DOHH2 (cell line): ENCODE measurements at regions not wholly inside any gene's neighbourhood (a gene's known extent, or its start where the extent isn't known, plus 50 kb on each side); places are given as distances from the start of the nearest gene placed in this dataset.

Experiments used
- H3F3A ChIP-seq: fragments of 200-600 bp; sonication (generic), shearing (Covaris generic); 2 replicates; pipeline ENCODE4 v1.6.0; 2016; ENCODE audit warnings: antibody characterized with exemption, mild to moderate bottlenecking; ENCODE audit not compliant: control insufficient read depth, insufficient read depth
- H3K27ac ChIP-seq: fragments of 200-600 bp; sonication (generic); 2 replicates; pipeline ENCODE4 v1.5.1; 2014; ENCODE audit warnings: low read depth, mild to moderate bottlenecking, low read length, moderate library complexity
- H3K27me3 ChIP-seq: fragments of 200-600 bp; sonication (generic); 2 replicates; pipeline ENCODE4 v1.6.1; 2014; ENCODE audit warnings: mild to moderate bottlenecking, low read length, mixed read lengths; ENCODE audit not compliant: control insufficient read depth
- H3K36me3 ChIP-seq: fragments of 200-600 bp; sonication (generic); 2 replicates; pipeline ENCODE4 v1.6.1; 2014; ENCODE audit warnings: mild to moderate bottlenecking, low read length, moderate library complexity, mixed read lengths; ENCODE audit not compliant: control insufficient read depth
- H3K4me1 ChIP-seq: fragments of 200-600 bp; sonication (generic); 2 replicates; pipeline ENCODE4 v1.6.1; 2014; ENCODE audit warnings: mild to moderate bottlenecking, low read length, mixed read lengths; ENCODE audit not compliant: control insufficient read depth
- H3K4me2 ChIP-seq: fragments of 200-600 bp; sonication (generic); 2 replicates; pipeline ENCODE4 v1.6.0; 2014; ENCODE audit warnings: mild to moderate bottlenecking, low read length, moderate library complexity
- H3K4me3 ChIP-seq: fragments of 200-600 bp; sonication (generic); 2 replicates; pipeline ENCODE4 v1.5.1; 2014; ENCODE audit warnings: mild to moderate bottlenecking, low read length, mixed read lengths
- H3K79me2 ChIP-seq: fragments of 200-600 bp; sonication (generic); 2 replicates; pipeline ENCODE4 v1.6.1; 2014; ENCODE audit warnings: mild to moderate bottlenecking, low read length, mixed read lengths; ENCODE audit not compliant: control insufficient read depth
- H3K9me2 ChIP-seq: fragments of 200-600 bp; sonication (generic); replicated peaks from 2 replicates; pipeline ENCODE4 v1.6.1; 2014; ENCODE audit warnings: mild to moderate bottlenecking, low read length, mixed read lengths; ENCODE audit not compliant: control insufficient read depth
- H3K9me3 ChIP-seq: fragments of 200-600 bp; sonication (generic); 2 replicates; pipeline ENCODE4 v1.6.1; 2014; ENCODE audit warnings: antibody characterized with exemption, low read length, mixed read lengths; ENCODE audit not compliant: control insufficient read depth, insufficient read depth
- H4K20me1 ChIP-seq: fragments of 200-600 bp; sonication (generic); 2 replicates; pipeline ENCODE4 v1.6.0; 2014; ENCODE audit warnings: low read depth, mild to moderate bottlenecking, antibody characterized with exemption, low read length, moderate library complexity; ENCODE audit not compliant: control insufficient read depth, insufficient read depth
- CTCF ChIP-seq: fragments of 200-600 bp; sonication (generic); IDR thresholded peaks from one replicate; pipeline ENCODE4 v1.5.1; 2014; ENCODE audit warnings: antibody characterized with exemption, mild to moderate bottlenecking, low read depth, low read length; ENCODE audit not compliant: poor library complexity, severe bottlenecking
- EZH2phosphoT487 ChIP-seq: fragments of 200-600 bp; sonication (generic); IDR thresholded peaks from 2 replicates; pipeline ENCODE4 v1.6.1; 2017; ENCODE audit warnings: borderline replicate concordance, mild to moderate bottlenecking, antibody characterized with exemption, low read length, moderate library complexity, mixed read lengths

- Histone ChIP-seq H3F3A (no peaks in the 10 kb centered on the region), H3K9me3 (no peaks in the 10 kb centered on the region), H3K4me1 (no peaks in the 10 kb centered on the region), H3K79me2 (no peaks in the 10 kb centered on the region), H3K4me3 (no peak overlapping the region), H3K9me2 (no peaks in the 10 kb centered on the region), H3K27ac (no peak overlapping the region), H4K20me1 (no peaks in the 10 kb centered on the region), H3K4me2 (no peak overlapping the region), H3K36me3 (no peaks in the 10 kb centered on the region), H3K27me3 (no peaks in the 10 kb centered on the region)
- TF ChIP-seq CTCF = no peak
- TF ChIP-seq EZH2phosphoT487 = no peak
These were observed 2071.4 kb downstream of the MAT2B start for GRCh38 chr5:165576678-165577275.

GRCh38 chr5:165579911-165580310, 2074.5 kb downstream of the MAT2B start:
- Histone ChIP-seq H3K9me2 (no peaks in the 10 kb centered on the region), H3K9me3 (no peaks in the 10 kb centered on the region), H3K4me3 (no peak overlapping the region), H3K4me2 (no peak overlapping the region), H3K27ac (no peak overlapping the region), H3K36me3 (no peaks in the 10 kb centered on the region), H3K4me1 (no peaks in the 10 kb centered on the region), H3K79me2 (no peaks in the 10 kb centered on the region), H3F3A (no peaks in the 10 kb centered on the region), H3K27me3 (no peaks in the 10 kb centered on the region), H4K20me1 (no peaks in the 10 kb centered on the region)
- TF ChIP-seq EZH2phosphoT487 (no peak), CTCF (no peak)

- H3K9me3 ChIP-seq = no peaks in the 10 kb centered on the region
- H3K36me3 ChIP-seq = no peaks in the 10 kb centered on the region
- no peak overlapping the region for H3K4me3 ChIP-seq
These were observed 2089.3 kb downstream of the MAT2B start for GRCh38 chr5:165594693-165595092.

More at GRCh38 chr5:165594693-165595092, 2089.3 kb downstream of the MAT2B start:
- no peaks in the 10 kb centered on the region for H3K27me3 ChIP-seq
- TF ChIP-seq EZH2phosphoT487 (no peak), CTCF (no peak)
- H3K27ac ChIP-seq = no peak overlapping the region
- no peak overlapping the region for H3K4me2 ChIP-seq
- no peaks in the 10 kb centered on the region for H3F3A ChIP-seq
- no peaks in the 10 kb centered on the region for H3K4me1 ChIP-seq
- no peaks in the 10 kb centered on the region for H3K79me2 ChIP-seq
- H3K9me2 ChIP-seq = no peaks in the 10 kb centered on the region
- no peaks in the 10 kb centered on the region for H4K20me1 ChIP-seq
